Fibroblast of pulmonary artery (primary cell): ENCODE measurements at regions not wholly inside any gene's neighbourhood (a gene's known extent, or its start where the extent isn't known, plus 50 kb on each side); places are given as distances from the start of the nearest gene placed in this dataset.

ENCODE experiments used
- DNase-seq: peaks from one replicate; pipeline ENCODE4 v3.0.0-alpha.2; 2010; ENCODE audit warnings: low read depth
- H3K4me3 ChIP-seq: replicated peaks from 2 replicates; pipeline ENCODE4 v1.5.1; 2011; ENCODE audit warnings: low read depth, mild to moderate bottlenecking, control low read depth, low read length, moderate library complexity
- CTCF ChIP-seq: IDR thresholded peaks from 2 replicates; pipeline ENCODE4 v1.5.1; 2011; ENCODE audit warnings: mild to moderate bottlenecking, control low read depth, low read length, inconsistent platforms; ENCODE audit errors: missing control alignments

- DNase-seq, result no peak
- no peak for TF ChIP-seq CTCF
- H3K4me3 ChIP-seq, result no peak overlapping the region
These were observed 1048.8 kb upstream of the EEF2KMT start for GRCh38 chr16:6146356-6146755.

GRCh38 chr16:6144463-6144862 lies 1046.9 kb upstream of the EEF2KMT start:
- H3K4me3 ChIP-seq, result no peak overlapping the region
- no peak for DNase-seq
- no peak for TF ChIP-seq CTCF

- H3K4me3 ChIP-seq, result no peak overlapping the region
- no peak for DNase-seq
- TF ChIP-seq CTCF, result no peak
These were observed 1045.4 kb upstream of the EEF2KMT start for GRCh38 chr16:6143020-6143419.

GRCh38 chr16:6133009-6133557 lies 1035.5 kb upstream of the EEF2KMT start:
- H3K4me3 ChIP-seq, result no peak overlapping the region
- DNase-seq, result no peak
- TF ChIP-seq CTCF, result no peak

- no peak overlapping the region for H3K4me3 ChIP-seq
- TF ChIP-seq CTCF, result no peak
- DNase-seq, result no peak
These were observed 1034.5 kb upstream of the EEF2KMT start for GRCh38 chr16:6132121-6132520.

- TF ChIP-seq CTCF, result no peak
- DNase-seq, result no peak
- H3K4me3 ChIP-seq, result no peak overlapping the region
These were observed 1034.0 kb upstream of the EEF2KMT start for GRCh38 chr16:6131526-6132050.

GRCh38 chr16:6125483-6126259 lies 1028.1 kb upstream of the EEF2KMT start:
- TF ChIP-seq CTCF, result no peak
- no peak for DNase-seq
- H3K4me3 ChIP-seq, result no peak overlapping the region
